Embryonic facial prominence (tissue), 1 donor: ENCODE measurements at regions not wholly inside any gene's neighbourhood (a gene's known extent, or its start where the extent isn't known, plus 50 kb on each side); places are given as distances from the start of the nearest gene placed in this dataset.

ENCODE experiments used
- DNase-seq: peaks from one replicate; pipeline ENCODE4 v3.0.0-alpha.2; 2016; ENCODE audit errors: extremely low spot score

DNA sequence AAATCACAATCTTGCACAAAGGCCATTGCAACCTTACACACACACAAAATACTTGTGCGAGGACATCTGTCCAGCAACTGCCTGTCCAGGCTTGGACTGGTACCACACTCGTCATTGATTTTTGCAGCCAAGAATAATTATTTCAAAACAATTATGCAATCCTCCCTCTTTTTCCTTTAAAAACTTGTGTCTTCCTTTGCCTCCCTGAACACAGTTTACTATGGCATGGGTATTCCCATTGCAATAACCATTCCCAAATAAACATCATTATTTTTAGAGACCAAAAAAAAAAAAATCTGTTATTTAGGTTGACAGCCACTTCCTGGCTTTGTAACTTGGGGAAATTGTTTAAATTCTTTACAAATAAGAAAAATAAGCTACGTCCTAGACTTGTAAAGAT, 54.0 kb downstream of the C11orf91 start:
- DNase-seq = no peak

DNA sequence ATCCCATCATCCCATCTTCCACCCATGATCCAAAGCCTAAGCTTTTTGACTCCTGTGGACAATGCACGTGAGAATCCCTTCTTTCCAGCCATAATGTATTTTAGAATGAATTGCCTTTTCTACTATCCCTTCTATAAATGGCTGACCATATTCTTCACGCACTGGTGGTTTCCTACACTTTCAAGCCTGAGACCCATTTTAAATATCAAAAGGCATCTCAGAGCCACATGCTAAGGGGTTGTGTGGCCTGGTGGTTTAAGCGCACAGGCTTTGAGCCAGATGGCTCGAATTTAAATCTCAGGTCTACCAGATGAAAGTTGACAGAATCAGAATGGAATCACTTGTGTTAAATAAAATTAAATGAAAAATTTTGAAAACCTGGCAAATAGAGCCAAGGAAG, 54.5 kb downstream of the C11orf91 start:
- DNase-seq = no peak

DNA sequence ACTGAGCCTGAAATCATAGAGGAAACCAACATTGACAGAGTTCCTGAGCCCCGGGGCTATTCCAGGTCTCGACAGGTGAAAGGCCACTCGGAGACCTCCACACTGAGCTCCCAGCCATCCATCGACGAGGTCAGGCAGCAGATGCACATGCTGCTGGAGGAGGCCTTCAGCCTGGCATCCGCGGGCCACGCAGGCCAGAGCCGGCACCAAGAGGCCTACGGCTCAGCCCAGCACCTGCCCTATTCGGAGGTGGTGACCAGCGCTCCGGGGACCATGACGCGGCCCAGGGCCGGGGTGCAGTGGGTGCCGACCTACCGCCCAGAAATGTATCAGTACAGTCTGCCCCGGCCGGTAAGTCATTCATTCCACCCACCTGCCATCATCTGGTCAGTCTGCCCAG, 54.9 kb downstream of the C11orf91 start:
- DNase-seq = no peak

DNA sequence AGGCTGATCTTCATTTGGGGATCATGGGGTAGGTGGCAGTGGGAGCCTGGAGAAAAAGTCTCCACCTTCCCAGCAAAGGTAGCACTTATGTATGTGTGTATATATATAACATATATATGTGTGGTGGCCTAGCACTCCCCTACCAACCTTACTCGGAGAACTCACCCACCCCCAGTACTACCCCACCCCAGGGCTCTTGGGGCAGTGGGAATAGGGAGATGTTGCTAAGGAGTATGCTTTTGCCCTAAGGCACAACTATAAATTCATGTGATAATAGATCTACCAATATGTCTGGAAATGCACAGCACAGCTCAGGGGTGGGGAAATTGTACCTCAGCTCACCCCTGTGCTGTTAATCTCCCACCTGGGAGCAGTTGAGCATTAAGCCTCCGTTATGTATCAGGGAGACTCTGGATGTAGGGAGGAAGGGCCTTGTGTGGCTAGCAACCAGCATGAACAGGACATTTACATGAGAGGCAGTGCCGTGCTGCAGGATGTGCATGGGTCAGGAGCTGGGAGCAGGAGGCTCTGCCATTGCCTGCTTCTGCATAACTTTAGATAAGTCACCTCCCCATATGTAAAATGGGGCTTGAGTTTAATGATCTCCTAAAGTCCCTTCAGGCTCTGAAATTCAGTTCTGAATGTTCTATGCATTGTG, 57.3 kb downstream of the C11orf91 start:
- DNase-seq = no peak

DNA sequence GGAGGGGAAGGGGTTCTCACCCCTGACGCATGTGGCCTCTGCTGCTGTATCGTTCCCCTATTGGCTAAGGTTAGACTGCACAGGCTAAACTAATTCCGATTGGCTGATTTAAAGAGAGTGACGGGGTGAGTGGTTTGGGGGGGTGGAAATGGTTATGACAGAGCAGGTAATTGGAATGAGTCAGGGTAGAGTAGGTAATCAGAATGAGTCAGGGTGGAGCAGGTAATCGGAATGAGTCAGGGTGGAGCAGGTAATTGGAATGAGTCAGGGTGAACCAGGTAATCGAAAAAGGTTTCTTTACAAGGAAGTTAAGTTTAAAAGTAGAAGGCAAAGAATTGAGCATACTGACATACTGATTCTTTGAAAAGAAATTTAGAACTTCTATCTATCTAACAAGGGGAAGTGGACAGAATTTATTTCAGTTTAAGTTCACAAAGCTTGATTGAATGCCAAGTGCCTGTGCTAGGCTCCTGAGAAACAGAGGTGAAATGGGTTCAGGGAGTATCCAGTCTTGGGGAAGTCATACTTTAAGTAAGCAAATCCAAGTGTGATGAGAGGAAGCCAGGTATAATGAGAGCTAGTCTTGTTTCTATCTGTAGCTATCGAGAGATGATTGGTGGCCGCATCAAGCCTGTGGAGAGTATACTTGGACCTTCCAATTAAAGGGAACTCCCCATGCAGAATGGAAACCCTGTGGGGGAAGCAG, 58.0 kb downstream of the C11orf91 start:
- DNase-seq = no peak

DNA sequence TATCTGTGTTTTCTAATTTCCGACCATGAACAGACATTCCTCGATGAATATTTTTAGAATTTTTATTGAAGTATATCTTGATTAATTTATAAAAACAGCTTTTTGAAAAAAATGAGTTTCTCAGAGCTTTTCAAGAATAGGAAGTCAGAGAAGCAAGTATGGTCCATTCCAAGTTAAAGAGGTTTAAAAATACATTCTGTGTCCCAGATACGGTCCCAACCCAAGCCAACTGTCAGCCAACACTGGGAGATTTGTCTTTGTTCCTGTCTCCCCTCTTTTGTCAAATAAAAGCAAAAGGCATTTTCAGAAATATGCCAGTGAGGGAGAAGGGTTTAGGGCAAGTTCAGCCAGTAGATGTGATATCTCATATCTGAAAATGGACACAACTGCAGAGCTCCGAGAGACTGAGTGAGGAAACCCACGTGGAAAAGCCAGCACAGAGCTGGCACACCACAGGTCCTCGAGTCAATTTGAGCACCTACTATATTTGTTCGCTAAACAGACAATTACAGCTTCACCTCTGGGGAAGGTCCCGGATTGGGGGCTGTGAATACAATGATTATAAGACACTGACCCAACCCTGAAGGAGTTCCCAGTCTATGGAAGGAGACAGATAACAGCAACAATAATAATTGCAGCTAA, 59.8 kb downstream of the C11orf91 start:
- no peak for DNase-seq

DNA sequence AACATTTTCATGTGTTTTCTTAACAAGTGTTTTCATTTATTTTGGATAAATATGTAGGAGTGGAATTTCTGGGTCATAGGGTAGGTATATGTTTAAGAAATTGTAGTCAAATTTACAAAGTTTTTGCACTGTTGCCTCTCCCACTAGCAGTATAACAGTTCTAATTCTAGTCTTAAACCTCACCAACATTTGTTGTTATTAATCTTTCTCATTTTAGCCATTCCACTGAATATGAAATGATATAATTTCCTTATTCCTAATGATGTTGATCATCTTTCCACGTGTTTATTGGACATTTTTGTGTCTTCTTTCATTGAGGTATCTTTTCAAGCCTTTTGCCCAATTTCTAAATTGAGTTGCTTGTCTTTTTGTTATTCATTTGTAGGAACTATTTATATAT, 62.0 kb downstream of the C11orf91 start:
- DNase-seq = no peak

DNA sequence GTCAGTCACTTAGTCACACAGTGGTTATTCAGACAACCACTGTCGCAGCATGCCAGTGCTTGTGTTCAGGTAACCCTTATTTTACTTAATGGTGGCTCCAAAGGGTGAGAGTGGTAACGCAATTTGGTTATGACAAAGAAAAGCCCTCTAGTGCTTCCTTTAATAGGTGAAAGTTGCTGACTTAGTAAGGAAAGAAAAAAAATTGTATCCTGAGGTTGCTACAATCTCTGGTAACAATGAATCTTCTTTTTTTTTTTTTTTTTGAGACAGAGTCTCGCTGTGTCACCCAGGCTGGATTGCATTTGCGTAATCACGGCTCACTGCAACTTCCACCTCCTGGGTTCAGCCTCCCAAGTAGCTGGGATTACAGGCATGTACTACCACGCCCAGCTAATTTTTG, 64.5 kb downstream of the C11orf91 start:
- DNase-seq = no peak

DNA sequence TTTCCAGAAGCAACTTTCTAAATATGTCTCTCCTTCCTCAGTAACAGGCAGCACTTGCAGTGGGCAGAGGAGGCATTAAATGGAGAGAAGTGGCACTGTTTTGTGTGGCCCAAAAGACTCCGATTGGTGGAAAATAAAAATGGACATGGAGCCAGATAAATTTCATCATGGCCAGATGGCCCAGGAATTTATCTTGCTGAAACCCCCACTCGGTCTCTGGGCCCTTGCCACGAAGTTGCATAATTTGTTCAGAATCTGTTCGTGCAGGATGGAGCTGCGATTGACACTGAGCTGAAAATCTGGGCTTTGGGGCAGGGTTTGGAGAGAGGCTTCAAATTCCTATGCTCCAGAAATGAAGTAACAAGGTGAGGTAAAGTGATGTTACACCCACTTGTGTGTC, 65.5 kb downstream of the C11orf91 start:
- DNase-seq = no peak

DNA sequence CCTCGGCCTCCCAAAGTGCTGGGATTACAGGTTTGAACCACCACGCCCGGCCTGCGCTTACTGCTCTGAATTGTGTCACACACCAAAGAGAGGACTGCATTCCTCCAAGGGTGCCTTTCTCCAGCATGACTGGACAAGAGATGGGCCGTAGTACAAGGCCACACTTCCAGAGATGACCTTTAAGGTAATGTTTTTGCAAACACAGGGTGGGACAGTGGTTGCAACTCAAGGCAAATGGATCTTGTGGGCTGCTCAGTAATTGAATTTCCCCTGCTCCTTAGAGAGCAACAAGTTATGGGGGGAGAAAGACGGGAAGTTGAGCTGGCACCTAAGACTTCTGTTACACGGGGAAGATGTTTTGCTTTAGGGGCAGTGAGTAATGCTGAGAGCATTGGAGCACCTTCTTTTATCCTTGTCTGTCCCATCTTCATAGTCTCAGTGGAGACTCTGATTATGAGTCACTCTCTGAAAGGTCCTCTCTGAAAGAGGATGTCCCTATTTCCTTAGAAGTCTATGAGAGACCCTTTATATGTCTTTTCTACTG, 66.3 kb downstream of the C11orf91 start:
- no peak for DNase-seq

DNA sequence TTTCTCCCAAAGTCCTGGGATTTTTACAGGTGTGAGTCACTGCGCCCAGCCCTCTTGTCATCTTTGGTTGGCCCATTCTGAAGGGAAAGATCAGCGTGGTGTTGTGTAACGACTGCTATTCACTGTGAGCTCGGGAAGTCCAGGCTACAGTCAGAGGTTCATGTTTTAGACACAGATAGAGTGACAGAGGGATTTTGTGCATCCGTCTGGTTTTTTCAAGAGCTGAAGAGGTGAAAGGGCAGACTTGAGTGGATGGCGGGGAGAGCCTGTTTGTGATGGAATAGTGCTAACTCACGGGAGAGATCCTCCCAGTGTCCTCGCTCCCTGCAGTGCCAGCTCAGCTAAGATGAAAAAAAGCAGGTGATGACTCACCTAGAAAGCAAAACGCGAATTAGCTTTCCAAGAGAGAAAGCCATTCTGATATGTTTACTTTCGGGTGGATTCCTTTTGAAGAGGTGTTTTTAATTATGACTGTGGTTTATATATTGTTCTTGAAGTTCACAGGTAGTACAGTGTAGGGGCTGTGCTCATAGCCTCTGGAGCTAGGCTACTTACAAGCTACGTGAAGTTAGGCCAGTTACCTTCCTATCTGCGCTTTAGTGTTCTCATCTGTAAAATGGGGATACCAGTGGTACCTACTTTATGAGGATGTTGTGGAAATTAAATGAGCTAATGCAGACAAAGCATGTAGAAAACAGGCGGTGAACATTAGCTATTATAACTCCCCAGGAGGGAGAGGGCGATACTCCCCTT, 67.2 kb downstream of the C11orf91 start:
- no peak for DNase-seq

DNA sequence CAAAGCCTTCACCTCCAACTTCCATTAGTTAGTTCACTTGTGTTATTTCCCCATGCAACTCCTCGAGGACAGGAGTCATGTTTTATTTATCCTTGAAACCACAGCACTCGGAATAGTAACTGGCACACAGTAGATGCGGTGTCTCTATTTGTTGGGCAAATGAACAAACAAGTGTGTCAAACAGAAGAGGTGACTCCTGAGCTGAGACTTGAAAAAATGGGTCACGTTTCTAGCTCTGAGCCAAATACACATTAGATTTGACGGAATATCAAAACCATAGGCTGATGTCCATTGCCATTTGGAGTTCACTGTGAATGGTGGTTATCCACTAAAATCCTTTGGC, 68.9 kb downstream of the C11orf91 start:
- DNase-seq = no peak

DNA sequence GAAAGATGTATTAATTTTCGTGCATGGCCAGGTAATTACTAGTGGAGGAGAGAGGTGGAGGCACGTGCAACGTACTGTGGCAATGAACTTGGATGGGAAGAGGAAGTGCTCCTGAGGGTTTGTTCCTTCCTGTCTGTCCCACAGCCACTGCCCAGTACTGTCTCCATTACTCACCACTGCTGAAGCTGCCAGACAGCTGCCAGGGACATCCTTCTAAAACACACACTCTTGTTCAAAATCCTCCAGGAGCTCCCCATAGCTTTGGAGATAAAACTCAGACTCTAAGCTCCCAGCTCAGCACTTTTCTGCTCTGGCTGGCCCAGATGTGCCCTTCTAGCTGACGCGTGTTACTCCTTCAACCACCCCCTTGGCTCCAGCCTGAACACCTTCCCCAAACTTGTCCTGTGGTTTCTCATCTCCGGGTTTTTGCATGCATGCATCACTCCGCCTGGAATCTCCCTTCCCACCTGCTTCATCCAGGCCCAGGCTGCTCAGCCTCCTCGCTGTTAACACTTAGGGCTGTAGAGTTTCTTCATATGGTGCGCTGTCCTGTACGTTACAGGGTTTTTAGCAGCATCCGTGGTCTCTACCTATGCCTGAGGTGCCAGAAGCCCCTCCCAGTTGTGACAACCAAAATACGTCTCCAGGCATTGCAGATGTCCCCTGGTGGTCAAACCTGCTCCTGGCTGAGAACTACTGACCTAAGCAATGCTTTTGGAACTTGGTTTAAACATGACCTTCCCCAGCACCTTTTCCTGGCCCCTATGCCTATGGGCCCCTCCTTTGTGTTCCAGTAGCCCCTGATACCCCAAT, 69.5 kb downstream of the C11orf91 start:
- no peak for DNase-seq

DNA sequence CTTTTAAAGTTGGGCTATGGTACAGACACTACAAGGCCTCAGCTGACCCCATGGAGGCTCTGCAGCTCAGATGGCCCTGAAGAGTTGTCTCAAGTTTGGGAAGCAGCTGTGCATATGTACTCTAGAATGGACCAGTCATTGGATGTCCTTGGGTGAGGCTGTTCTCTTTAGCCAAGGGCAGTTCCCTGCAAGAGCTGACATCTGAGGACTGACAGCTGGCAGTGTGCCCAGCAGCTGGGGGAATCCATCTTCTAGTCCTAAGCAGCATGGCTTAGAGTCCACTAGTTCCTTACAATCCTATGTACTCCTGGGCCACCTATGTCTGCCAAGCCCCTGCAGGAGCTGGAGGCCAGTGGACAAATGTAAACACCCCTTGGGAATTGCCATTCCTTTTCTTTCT, 76.5 kb downstream of the C11orf91 start:
- no peak for DNase-seq

DNA sequence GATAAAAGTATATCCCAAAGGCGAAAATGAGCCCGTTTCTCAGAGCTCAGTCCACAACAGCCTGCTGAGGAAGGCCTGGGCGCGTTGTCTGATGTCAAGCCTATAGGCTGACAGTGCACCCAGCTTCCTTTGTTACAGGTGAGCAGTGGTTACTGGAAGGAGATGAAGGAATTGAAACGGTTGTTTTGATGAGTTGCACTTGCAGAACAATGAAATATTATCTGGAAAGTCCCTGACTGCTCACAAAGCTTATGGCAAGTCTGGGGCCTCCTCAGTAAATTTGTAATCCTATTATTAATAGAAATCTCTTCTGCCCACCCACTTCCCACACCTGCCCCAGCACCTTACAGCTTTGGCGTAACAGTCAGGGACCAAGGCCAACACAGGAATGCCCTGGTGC, 77.8 kb downstream of the C11orf91 start:
- DNase-seq = no peak

DNA sequence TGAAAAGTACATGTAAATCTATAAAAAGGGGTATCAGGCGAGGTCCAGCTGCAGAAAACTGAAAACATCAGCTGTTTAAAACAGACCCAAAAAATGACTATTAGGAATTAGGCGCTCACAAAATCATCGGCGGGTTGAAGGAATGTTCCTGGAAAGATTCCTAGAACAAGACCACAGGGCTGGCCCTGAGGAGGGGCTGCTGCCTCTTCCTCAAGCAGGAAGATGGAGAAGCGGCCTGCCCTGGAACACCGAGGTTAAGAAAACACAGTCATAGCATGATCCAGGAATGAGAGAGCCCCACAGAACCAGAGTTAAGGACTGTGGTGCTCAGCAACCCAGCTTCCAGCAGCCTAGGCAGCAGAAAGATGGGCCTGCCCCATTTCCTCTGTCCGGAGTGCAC, 78.4 kb downstream of the C11orf91 start:
- no peak for DNase-seq

DNA sequence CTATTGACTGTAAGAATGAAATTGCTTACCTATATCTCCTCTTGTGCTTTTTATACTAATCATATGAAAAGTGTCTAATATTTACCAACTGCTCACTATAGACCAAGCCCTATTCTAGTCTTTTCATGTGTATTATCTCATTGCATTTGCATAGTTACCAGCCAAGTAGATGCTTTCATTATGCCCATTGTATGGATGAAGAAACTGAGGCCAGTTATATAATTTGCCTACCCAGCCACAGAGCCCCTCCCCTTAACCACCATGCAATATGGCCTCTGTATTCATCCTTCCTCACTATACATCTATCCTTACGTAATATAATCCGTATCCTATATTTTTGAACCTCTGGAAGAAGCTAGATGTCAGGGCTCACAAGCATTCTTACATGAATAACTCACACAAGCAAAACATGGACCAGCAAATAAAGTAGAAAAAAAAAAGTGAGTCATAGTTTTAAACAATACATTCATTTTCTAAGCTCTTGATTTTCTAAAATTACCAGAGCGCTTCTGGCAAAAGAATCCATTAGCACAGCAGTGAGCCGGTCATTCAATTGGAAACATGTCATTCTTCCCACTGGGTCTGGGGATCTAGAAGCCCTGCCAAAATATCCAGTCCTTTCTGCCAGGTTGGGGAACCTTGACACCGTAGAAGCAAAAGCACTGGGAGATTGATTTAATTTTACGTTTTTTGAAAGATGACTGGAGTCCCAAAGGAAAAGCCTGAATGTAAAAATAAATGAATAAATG, 80.0 kb downstream of the C11orf91 start:
- DNase-seq = no peak

DNA sequence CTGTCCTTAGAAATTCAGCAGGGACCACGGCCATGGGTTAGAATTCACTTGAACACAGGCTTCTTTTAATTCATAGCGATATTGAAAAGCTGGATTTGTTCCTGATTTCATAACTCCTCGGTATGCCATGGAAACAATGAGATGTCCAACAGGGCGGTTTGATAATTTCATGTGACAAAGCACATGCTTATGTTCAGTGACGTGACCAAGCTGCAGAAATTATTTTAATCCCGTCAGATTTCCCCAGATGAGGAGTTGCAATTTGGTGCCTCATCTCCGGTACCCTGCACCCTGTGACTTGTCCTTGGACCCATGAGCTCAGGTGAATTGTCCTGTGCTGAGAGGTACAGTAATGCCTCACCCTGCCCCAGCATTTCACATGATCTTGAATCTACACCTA, 81.7 kb downstream of the C11orf91 start:
- no peak for DNase-seq

DNA sequence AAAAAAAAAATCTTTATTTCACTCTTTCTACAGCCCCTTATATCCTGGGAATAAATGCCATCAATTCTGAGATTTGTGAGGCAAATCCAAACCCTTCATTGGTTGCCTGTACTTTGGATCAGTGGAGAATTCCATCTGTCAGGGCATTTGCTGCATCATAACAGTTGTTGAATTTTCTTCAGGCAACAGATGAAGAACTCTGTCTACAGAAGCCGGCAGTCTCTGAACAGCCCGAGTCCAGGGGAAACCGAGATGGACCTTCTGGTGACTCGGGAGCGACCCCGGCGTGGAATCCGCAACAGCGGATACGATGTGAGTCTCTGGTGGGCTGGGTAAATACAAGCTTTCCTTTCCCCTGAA, 82.3 kb downstream of the C11orf91 start:
- DNase-seq = no peak

DNA sequence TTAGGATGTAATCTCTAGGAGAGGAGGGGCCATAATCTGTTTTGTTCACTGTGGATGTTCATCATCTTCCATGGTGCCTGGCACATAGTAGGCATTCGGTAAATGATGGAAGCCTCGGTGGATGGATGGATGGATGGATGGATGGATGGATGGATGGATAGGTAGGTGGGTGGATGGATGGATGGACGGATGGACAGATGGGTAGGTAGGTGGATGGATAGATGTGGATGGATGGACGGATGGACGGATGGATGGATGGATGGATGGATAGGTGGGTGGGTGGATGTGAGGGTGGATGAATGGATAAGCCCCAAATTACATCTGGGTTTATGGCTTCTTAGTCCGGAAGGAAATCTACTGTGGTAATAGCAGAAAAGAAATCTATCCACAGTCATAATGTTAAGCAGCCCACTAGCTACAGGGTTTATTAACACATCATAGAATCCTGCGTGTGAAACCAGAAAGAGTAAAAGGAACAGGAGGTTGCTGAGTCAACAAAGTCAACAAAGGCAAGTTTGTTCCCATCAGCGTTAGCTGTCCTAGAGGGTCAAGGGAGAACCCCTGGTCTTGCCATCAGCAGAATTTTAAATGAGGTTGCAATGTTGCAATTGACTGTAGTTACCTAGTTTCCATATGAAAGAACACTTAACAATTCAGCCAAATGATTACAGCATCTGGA, 82.8 kb downstream of the C11orf91 start:
- no peak for DNase-seq
